ENCODE measurements at regions not wholly inside any gene's neighbourhood (a gene's known extent, or its start where the extent isn't known, plus 50 kb on each side); places are given as distances from the start of the nearest gene placed in this dataset.
"Not testable (repeated sequence)": the region's sequence is repeated elsewhere in the genome, so short reads cannot be mapped to it uniquely, and the experiment has no call there.

- H3K9me3 ChIP-seq = peaks cover 0 to 13% (median 0%) of the 10 kb centered on the region in 3 donors
- not testable (repeated sequence) for H3K27ac ChIP-seq, ATAC-seq, H3K36me3 ChIP-seq, H3K4me3 ChIP-seq, H3K4me1 ChIP-seq
- peaks cover 18% of the 10 kb centered on the region for H3K27me3 ChIP-seq
- 38 to 50% methylated on average over 1 to 2 of the region's 2 CpGs for WGBS, 2 donors (ENCODE audit: low coverage in 1 of 2)
These were observed 1065.1 kb downstream of the RPIA start for GRCh38 chr2:89756616-89757015.

- peaks cover 28% of the 10 kb centered on the region for H3K27me3 ChIP-seq
- not testable (repeated sequence) for H3K36me3 ChIP-seq, H3K4me1 ChIP-seq, ATAC-seq, H3K4me3 ChIP-seq, H3K27ac ChIP-seq
- H3K9me3 ChIP-seq = peaks cover 0 to 23% (median 0%) of the 10 kb centered on the region in 3 donors
- WGBS, 2 donors (ENCODE audit: low coverage in 1 of 2) = 66 to 73% methylated on average over 14 of the region's 14 CpGs
These were observed 1067.0 kb downstream of the RPIA start for GRCh38 chr2:89758332-89759026.

- H3K4me1 ChIP-seq, ATAC-seq, H3K27ac ChIP-seq, H3K36me3 ChIP-seq, H3K4me3 ChIP-seq: not testable (repeated sequence)
- 71 to 88% methylated on average over 5 to 6 of the region's 6 CpGs for WGBS, 2 donors (ENCODE audit: low coverage in 1 of 2)
- peaks cover 0 to 45% (median 0%) of the 10 kb centered on the region in 3 donors for H3K9me3 ChIP-seq
- peaks cover 51% of the 10 kb centered on the region for H3K27me3 ChIP-seq
These were observed 1069.3 kb downstream of the RPIA start for GRCh38 chr2:89760762-89761161.

- ATAC-seq, H3K4me3 ChIP-seq, H3K36me3 ChIP-seq, H3K27ac ChIP-seq, H3K4me1 ChIP-seq: not testable (repeated sequence)
- Histone ChIP-seq H3K27me3 (peaks cover 55% of the 10 kb centered on the region), H3K9me3 (peaks cover 0 to 45% (median 0%) of the 10 kb centered on the region in 3 donors)
- 52 to 55% methylated on average over 2 of the region's 2 CpGs for whole genome bisulfite sequencing, 2 donors (ENCODE audit: low coverage in 1 of 2)
These were observed 1069.7 kb downstream of the RPIA start for GRCh38 chr2:89761171-89761570.

- not testable (repeated sequence) for ATAC-seq, H3K4me3 ChIP-seq, H3K36me3 ChIP-seq, H3K27ac ChIP-seq, H3K4me1 ChIP-seq
- Histone ChIP-seq H3K9me3 (peaks cover 0 to 41% (median 0%) of the 10 kb centered on the region in 3 donors), H3K27me3 (peaks cover 57% of the 10 kb centered on the region)
- 82 to 95% methylated on average over 2 to 4 of the region's 4 CpGs for WGBS, 2 donors (ENCODE audit: low coverage in 1 of 2)
These were observed 1070.4 kb downstream of the RPIA start for GRCh38 chr2:89761863-89762262.

- not testable (repeated sequence) for ATAC-seq, H3K4me3 ChIP-seq, H3K4me1 ChIP-seq, H3K36me3 ChIP-seq, H3K27ac ChIP-seq
- Histone ChIP-seq H3K27me3 (peaks cover 61% of the 10 kb centered on the region), H3K9me3 (peaks cover 0 to 36% (median 0%) of the 10 kb centered on the region in 3 donors)
- WGBS, 2 donors (ENCODE audit: low coverage in 1 of 2) = 81 to 86% methylated on average over 8 to 10 of the region's 13 CpGs
These were observed 1071.2 kb downstream of the RPIA start for GRCh38 chr2:89762461-89763253.

- Histone ChIP-seq H3K36me3 (no peaks in the 10 kb centered on the region), H3K4me3 (no peak overlapping the region), H3K4me1 (peaks cover 0 to 10% (median 0%) of the 10 kb centered on the region in 3 donors), H3K27me3 (peaks cover 63% of the 10 kb centered on the region), H3K27ac (no peak overlapping the region), H3K9me3 (peaks cover 0 to 33% (median 0%) of the 10 kb centered on the region in 3 donors)
- TF ChIP-seq EP300 (IDR thresholded peaks at IDR 0.05) (no peak), POLR2AphosphoS5 (IDR thresholded peaks at IDR 0.05) (no peak), CTCF (IDR thresholded peaks at IDR 0.05) (no peak), POLR2A (IDR thresholded peaks at IDR 0.05) (no peak)
- no peak for ATAC-seq
- WGBS, 2 donors (ENCODE audit: low coverage in 1 of 2) = 84% methylated on average over 9 of the region's 17 CpGs; no CpG with 5 or more reads in 1 of the 2 donors
These were observed 1071.7 kb downstream of the RPIA start for GRCh38 chr2:89763254-89763580.

Data from gastroesophageal sphincter (tissue), 4 donors.